AG10803 (cell line): ENCODE measurements at regions not wholly inside any gene's neighbourhood (a gene's known extent, or its start where the extent isn't known, plus 50 kb on each side); places are given as distances from the start of the nearest gene placed in this dataset.

Experiments
- DNase-seq: peaks from one replicate; pipeline ENCODE4 v3.0.0; 2010; ENCODE audit warnings: low read depth
- H3K4me3 ChIP-seq: 2 replicates; pipeline ENCODE4 v1.5.1; 2011; ENCODE audit warnings: mild to moderate bottlenecking, low read length, control low read depth
- TF ChIP-seq, protein P1 (sequence below): conservative IDR thresholded peaks from 2 replicates; pipeline ENCODE4 v1.5.1; 2011; ENCODE audit warnings: mild to moderate bottlenecking, low read length, control low read depth, inconsistent platforms

DNA sequence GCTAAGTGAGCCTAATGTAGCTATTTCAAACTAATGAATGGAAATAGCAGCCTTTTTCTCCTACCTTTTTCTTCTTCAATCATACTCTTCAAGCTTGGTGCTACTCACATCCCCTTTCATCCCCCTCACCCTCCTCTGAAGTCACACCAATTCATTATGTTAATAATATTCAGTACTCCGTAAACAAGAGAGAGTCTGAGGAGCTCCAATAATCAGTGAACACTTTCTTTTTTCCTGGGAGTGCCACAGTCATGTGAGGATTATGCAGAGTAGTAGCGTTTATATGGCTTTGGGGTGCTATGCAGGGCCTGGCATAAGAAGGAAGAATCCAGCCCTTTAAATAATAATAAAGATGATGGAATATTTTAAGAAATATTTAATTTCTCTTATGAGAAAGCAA lies 354.3 kb upstream of the CTNND2 start:
- TF ChIP-seq, protein P1, sequence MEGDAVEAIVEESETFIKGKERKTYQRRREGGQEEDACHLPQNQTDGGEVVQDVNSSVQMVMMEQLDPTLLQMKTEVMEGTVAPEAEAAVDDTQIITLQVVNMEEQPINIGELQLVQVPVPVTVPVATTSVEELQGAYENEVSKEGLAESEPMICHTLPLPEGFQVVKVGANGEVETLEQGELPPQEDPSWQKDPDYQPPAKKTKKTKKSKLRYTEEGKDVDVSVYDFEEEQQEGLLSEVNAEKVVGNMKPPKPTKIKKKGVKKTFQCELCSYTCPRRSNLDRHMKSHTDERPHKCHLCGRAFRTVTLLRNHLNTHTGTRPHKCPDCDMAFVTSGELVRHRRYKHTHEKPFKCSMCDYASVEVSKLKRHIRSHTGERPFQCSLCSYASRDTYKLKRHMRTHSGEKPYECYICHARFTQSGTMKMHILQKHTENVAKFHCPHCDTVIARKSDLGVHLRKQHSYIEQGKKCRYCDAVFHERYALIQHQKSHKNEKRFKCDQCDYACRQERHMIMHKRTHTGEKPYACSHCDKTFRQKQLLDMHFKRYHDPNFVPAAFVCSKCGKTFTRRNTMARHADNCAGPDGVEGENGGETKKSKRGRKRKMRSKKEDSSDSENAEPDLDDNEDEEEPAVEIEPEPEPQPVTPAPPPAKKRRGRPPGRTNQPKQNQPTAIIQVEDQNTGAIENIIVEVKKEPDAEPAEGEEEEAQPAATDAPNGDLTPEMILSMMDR: no peak
- H3K4me3 ChIP-seq: no peak overlapping the region

DNA sequence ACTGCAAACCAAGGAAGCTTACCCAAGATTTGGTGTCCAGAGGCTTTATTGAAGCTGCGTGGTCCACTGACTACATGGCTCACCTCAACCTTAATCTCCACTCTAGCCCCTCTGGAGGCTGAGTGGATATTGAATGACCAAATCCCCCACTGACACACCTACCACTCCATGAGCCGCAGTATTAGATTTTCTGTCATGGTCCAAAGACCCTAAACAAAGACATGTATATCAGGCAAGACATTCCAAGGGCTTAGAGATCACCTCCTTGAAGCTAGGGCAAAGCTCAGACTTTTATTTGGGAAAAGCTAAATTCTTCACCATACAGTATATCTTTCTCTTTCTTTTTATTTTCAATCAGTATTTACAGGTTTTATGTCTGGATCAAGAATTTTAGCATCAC lies 346.2 kb upstream of the CTNND2 start:
- DNase-seq: no peak
- no peak overlapping the region for H3K4me3 ChIP-seq
- TF ChIP-seq, protein P1: no peak

More for the DNA sequence above, 354.3 kb upstream of the CTNND2 start:
- no peak for DNase-seq

DNA sequence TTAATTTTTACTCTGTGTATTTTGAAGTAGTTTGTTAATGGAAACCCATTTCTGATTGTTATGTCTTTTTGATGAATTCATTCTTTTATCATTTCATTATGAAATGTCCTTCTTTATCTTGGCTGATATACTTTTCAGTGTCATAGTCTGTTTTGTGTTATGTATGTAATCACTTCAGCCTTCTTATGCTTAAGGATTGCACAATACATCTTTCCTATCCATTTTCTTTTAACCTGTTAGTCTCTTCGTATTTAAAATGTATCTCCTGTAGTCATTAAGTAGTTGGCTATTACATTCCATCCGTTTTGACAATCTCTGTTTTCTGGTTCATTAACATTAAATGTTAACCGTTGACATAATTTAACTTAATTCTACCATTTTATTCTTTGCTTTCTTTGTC lies 344.6 kb upstream of the CTNND2 start:
- DNase-seq: no peak
- TF ChIP-seq, protein P1: no peak
- H3K4me3 ChIP-seq: no peak overlapping the region

DNA sequence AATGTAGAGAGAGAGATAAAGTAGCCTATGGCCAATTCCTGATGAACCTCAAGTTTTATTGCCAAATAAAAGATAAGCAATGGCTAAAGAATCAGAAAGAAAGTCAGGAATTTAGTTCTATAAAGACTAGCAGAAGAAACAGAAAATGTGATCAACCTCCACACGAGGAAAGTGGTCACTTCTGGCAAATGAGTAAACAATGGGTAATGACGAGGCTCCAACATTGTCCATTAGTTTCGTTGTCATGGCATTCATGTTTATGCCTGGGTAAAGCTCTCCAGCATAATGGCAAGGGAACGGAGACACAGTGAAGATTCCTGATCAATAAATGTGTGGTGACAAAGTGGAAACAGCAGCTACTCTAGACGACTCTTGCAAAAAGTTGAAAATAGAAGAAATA lies 341.8 kb upstream of the CTNND2 start:
- H3K4me3 ChIP-seq: no peak overlapping the region
- TF ChIP-seq, protein P1: no peak
- DNase-seq: no peak

DNA sequence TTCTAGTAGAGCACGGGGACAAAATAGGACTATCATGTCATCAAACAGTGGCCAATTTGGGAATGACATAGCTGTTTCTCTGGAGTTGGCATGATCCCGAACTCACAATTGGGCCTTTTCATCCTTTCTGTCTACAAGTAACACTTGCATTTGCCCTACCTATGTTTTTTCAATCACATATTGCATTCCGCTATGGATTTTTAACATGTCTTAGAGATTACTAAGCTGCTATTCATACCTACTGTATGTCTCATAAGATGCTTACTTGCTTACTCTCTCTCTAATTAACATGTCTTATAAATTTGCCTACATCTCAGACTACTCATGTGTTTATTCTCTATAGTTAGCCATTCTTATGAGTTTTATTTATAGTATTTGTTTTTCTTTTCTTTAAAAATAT lies 341.2 kb upstream of the CTNND2 start:
- TF ChIP-seq, protein P1: no peak
- no peak overlapping the region for H3K4me3 ChIP-seq
- DNase-seq: no peak

DNA sequence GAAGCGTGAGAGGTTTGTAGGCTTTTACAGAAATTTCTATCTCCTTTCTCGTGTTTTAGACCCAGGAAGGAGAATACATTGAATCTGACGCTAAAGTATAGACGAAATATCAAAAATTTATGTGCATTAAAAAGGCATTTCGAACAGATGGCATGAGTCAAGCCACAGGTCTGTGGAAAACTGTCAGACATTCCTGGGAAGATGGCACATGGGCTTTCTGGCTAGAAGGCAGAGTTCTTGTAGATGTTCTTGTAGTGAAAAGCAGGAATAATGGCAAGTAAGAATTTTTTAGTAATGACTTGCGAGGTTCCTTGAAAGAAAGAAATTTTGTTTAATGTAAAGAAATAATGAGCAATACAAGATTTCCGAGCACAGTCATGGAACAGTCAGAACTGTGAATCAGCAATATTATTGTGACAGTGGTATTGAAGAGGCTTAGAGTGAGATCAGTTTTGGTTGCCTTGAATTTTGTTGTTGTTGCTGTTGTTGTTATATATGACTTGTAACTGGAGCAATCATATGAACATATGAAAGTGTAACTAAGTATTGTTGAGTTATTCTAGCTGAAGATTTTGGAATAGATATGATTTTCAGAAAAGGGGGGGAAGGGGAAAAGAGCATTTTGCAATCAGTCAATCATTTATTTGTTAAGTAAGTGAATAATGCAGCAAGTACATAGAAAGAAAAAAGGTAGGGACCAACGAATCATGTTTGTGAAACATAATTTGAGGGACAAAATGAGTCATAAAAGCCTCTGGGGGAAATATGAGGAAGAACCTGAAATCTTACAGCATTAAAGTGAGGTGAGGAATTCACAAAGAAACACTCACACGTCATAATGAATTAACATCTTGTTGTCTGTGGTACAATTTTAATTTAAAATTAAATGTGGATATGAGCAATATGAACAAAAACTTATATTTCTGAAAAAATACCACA lies 339.0 kb upstream of the CTNND2 start:
- TF ChIP-seq, protein P1: no peak
- no peak for DNase-seq
- no peak overlapping the region for H3K4me3 ChIP-seq
